HS-27A (cell line): ENCODE measurements at regions not wholly inside any gene's neighbourhood (a gene's known extent, or its start where the extent isn't known, plus 50 kb on each side); places are given as distances from the start of the nearest gene placed in this dataset.
"Not testable (repeated sequence)": the region's sequence is repeated elsewhere in the genome, so short reads cannot be mapped to it uniquely, and the experiment has no call there.

Experiments
- DNase-seq: peaks from one replicate; pipeline ENCODE4 v3.0.0-alpha.2; 2012; ENCODE audit warnings: low read depth, missing footprints

DNA sequence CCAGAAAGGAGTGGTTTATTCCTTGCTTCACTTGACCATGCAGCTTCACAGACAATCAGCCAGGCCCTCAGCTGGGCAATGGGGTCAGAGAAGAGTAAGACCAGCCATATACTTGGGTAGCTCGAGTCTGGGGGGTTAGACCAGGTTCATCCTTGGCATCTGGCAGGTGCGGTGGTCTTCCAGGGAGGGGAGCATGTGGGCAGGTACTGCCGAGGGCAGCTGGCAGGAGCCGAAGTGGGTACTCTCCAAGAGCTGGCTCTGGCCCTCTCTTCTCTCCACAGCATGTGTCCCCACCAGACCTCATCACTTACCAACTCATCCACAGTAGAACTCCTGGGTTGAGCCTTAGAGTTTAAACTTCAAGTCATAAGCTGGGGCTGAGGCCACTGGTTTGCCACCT, 156.8 kb downstream of the FOXD2 start:
- no peak for DNase-seq

DNA sequence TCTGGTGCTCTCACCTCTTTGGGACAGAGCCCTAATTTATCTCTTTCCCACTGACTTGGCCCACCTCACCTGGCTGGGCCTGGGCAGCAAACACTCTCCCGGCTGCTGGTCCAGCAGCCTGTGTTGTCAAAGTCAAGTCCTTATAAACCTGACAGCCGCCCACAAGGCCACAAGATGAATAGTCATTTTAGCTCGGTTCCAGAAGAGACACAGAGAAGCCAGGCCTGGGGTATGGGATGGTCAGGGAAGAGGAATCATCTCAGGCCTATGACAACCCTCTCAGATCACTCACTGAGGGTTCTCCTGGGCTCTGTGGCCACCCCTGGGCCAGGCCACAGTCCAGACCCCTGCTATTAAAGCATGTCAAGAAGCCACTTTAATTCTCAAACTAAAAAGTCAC, 158.5 kb downstream of the FOXD2 start:
- DNase-seq: no peak

DNA sequence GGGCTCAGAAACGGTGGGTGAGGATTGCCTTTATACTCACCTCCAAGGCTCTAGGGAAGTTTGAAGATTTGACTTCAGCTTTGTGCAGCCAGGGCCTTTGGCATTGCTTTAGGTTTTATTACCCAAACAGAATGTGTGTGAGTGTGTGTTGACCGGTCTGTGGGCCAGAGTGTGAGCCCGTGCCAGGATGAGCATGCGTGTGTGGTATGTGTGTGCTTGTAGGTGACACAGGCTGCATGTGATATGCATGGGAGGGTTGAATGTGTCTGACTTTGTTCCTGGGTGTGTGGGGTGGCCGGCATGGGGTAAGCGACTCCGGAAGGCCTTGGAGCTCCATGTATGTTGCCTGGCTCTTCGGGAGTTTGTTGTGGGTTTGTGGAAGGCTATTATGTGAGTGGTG, 160.5 kb downstream of the FOXD2 start:
- no peak for DNase-seq

DNA sequence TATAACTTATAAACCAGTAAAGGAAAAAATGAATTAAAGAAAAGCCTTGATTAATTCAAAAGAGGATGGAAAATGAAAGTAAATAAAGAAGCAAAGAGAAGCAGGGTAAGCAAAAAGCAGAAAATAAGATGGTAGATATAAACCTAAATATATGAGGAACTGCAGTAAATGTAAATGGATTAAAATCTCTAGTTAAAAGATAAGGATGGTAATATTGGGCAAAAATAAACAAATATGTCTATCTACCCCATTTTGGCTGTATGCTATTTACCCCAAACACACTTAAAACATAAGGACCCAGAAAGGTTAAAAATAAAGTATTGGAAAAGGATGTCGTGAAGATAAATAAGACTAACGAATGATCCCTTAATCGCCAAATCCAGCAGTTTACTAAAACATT, 161.9 kb downstream of the FOXD2 start:
- no peak for DNase-seq

DNA sequence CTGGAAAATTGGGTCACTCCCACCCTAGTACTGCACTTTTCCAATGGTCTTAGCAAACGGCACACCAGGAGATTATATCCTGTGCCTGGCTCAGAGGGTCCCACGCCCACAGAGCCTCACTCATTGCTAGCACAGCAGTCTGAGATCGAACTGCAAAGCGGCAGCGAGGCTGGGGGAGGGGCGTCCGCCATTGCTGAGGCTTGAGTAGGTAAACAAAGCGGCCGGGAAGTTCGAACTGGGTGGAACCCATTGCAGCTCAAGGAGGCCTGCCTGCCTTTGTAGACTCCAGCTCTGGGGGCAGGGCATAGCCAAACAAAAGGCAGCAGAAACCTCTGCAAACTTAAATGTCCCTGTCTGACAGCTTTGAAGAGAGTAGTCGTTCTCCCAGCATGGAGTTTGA, 164.6 kb downstream of the FOXD2 start:
- DNase-seq: not testable (repeated sequence)

DNA sequence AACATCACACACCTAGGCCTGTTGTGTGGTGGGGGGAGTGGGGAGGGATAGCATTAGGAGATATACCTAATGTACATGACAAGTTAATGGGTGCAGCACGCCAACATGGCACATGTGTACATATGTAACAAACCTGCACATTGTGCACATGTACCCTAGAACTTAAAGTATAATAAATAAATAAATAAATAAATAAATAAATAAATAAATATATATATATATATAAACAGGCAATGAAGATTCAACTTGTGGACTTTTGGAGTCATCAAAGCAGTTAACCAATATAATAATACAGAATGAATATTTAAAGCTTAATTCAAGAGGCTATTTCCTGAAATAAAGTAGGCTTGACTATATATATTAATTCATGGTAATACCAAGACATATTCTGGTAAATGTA, 167.0 kb downstream of the FOXD2 start:
- DNase-seq: not testable (repeated sequence)

DNA sequence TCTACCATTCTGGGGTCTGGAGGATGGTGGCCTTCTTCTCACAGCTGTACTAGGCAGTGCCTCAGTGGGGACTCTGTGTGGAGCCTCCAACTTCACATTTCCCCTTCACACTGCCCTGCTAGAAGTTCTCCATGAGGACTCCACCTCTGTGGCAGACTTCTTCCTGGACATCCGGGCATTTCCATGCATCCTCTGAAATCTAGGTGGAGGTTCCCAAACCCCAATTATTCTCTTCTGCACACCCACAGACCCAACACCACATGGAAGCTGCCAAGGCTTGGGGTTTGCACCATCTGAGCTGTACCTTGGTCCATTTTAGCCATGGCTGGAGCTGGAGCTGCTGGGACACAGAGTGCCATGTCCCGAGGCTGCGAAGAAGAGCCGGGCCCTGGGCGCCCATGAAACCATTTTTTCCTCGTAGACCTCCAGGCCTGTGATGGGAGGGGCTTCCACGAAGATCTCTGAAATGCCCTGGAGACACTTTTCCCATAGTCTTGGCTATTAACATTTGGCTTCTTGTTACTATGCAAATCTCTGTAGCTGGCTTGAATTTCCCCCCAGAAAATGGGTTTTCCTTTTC, 170.5 kb downstream of the FOXD2 start:
- DNase-seq: no peak

DNA sequence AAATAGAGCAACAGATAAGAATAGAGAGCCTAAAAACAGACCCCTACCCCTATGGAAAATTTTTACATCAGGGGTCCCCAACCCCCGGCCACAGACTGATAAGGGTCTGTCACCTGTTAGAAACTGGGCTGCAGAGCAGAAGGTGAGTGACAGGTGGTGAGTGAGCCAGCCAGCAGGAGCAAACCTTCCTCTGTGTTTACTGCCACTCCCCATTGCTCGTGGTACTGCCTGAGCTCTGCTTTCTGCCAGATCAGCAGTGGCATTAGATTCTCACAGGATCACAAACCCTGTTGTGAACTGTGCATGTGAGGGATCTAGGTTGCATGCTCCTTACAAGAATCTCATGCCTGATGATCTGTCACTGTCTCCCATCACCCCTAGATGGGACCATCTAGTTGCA, 174.1 kb downstream of the FOXD2 start:
- no peak for DNase-seq

DNA sequence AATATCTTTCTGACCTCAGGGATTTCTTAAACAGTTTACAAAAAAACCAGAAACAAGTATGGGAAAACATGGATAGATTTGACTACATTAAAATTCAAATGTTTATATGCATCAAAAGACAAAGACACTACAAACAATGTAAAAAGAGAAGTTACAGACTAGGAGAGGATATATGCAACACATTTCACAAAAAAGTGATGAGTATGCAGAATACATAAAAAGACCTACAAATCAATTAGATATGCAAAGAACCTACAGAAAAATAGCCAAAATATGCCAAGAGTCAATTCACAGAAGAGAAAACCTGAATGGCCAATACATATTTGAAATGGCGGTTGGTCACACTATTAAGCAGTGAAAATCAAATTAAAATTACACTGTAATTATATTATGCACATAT, 175.0 kb downstream of the FOXD2 start:
- DNase-seq: no peak

DNA sequence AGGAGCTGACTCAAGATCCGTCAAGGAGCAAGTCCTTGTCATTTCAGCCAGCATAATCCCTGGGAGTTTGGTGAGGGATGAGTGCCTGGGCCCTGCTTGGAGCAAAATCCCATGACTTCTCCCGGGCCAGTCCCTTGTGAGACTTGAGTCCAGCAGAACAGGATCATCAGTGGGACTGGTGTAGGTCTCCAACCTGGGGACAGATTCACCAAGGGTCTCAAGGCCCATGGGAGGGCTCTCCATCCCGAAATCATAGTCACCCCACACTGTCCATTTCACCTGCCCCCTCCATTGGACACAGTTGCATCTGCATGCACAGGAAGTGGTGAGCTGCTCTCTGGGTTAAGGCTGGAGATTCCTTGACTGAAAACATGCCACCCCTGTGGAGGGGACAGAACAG, 178.2 kb downstream of the FOXD2 start:
- DNase-seq: no peak

DNA sequence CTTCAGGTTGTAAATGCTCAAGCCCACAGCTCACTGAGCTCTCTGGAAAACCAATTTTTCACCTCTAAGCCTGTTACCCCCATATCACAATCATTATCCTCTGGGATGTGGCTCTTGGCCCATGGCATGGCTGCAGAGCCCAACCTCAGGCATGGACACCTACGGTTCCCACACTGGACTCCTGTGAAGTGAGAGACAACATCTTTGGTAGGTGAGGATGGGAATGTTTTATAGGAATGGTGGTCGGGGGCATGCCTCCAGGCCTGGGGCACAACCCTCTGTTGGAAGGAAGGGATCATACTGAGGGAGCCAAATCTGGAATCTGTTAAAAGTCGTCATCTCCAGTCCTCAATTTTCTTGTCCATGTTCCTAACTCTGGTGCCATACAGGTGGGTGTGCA, 179.1 kb downstream of the FOXD2 start:
- DNase-seq: no peak

DNA sequence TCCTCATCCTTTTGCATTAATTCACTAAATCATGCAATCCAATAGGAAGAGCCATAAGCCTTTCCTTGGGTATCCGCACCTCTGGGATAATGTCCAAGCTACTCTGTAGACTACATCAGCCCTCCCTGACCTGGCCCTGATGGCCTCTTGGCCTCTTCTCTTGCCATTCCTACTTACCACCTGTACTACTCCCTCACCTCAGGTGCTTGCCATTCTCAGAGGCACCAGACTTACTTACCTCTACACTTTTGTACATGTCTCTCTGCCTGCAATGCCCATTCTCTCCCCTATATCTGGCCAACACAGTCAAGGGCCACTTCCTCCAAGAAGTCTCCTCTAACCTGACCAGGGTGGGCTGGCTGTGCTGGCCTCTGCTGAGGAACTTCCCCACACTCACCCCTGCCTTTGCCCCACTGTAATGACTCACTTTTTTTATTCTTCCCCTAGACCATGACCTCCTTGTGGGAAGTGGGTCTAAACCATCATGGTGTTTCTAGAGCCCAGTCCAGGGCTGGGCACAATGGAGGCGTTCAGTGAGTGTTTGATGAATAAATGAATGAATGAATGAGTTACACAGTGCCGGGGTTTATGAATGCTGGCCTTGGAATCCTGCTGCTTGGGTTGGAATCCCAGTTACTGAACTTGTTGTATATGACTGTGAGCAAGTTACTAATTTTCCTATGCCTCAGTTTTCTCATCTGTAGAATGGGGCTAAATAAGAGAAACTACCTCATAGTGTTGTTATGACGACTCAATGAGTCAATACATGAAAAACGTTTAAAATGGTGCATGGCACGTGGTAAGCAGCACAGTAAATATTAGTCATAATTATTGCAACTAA, 179.8 kb downstream of the FOXD2 start:
- DNase-seq: no peak

DNA sequence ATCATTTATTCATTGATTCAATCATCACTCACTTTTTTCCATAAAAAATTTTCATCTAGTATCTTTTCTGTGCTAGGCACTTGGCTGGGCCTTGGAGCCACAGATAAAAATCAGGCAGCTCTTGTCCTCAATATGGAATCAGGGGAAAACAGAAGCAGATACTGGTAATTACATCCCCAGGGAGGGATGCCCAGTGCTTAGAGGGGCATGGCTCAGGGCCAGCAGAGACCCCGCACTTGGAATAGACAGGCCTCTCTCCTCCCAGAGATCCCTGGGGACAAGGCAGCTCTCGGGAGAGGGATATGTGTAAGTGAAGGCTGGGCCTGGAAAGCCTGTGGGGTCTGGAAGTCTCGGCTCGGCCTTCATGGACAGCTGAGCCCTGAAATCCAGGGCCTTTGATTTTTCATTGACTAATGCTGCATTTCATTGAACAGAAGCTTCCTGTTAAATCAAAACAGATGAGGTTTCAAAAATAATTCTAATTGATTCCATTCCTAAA, 180.4 kb downstream of the FOXD2 start:
- DNase-seq: no peak

DNA sequence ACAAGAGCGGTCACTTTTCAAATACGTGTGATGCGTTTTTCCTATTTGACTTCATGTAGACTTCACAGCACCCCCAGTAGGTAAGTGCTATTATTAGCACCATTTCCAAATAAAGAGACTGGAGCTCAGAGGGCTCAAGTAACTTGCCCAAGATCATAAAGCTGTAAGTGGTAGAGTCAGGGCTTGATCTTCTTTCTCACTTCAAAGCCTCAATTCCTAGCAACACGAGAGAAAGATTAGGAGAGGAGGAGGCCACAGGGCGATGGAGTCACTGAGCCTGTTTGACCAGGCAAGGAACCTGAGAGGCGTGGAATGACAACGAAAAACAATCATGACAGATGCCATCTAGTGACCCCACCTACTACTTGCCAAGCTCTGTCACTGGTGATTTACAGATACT, 181.0 kb downstream of the FOXD2 start:
- DNase-seq: no peak

DNA sequence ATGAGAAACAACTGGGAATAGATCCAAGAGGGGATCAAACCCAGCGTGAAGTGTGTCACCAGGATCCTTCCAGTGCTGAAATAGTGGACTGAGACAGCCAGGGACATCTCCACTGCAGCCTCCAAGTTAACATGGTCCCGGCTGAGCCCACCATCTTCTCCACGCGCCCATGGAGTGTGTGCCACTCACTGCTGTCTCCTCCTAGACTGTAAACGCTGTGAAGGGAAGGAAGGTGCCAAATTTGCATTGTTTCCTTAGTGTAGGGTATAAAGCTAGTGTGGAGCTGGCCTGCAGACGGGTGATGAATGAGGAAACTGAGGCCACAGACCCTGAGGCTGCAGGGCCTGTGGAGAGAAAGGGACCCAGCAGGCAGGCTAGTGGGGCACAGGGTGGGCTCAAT, 183.6 kb downstream of the FOXD2 start:
- DNase-seq: no peak

DNA sequence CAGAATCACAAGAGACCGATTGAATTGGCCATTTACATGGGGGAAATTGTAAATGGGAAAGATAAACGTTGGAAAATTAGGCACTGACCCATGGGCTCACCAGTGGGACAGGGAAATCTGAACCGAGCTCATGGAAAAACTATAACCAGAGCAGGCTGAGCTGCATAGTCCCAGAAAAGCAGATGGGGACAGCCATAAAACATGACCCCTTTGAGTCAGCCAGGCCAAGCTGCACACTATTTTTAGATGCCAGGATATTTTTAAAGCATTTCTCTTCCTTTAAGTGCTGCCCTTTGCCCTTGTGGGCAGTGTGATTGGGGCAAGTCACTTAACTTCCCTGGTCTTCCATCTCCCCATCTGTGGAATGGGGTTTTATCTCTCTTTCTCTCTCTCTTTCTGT, 184.1 kb downstream of the FOXD2 start:
- DNase-seq: no peak

DNA sequence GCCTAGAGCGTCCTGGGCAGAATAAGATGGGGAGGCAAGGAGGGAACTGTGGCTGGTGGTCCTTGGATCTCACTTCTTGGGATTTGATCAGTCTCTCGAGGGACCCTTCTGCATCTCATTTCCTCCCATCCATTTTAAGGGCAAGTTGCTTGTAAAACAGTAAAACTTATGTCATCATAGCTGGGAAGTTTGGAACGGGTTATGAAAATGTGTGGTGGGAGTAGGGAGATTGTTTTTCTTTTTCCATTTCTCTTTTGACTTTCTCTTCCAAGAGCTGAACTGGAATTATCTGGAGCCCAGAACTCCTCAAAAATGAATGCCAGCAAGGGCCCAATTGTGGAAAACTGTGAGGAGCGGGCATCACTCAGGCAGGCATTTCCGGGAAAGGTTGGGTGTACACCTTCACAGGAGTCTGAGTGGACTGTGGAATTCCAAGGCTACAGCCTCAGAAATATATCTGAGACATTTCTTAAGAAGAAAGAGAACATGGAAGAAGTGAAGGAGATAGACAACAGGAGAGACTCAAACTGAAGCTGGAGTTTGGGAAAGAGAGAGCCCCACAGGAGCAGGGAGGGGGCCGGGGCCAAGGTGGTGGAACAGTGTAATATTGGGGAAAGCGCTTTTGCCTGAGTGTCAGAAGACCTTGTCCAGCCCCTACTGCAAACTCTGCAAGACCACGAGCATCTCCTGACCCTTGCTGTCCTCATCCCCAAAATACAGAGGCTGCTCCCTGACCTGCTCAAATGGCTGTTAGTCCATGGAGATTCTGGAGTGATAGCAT, 185.1 kb downstream of the FOXD2 start:
- no peak for DNase-seq

DNA sequence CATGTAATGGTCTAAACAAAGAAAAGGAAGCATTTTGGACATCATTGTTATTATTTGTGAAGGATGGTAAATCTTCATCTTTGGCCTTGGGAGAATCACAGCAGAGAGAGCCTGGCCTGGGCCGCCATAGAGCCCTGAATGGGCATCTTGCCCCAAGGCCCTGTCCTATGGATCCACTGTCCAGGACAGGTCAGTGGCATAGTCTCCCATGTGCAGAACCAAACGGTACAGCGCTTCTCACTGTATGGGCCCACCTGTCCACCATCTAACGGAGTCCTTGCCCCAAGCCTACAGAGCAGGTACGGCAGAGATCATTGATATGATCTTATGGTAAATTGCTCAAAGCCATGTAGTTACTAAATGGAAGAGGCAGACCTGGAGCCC, 185.7 kb downstream of the FOXD2 start:
- no peak for DNase-seq

DNA sequence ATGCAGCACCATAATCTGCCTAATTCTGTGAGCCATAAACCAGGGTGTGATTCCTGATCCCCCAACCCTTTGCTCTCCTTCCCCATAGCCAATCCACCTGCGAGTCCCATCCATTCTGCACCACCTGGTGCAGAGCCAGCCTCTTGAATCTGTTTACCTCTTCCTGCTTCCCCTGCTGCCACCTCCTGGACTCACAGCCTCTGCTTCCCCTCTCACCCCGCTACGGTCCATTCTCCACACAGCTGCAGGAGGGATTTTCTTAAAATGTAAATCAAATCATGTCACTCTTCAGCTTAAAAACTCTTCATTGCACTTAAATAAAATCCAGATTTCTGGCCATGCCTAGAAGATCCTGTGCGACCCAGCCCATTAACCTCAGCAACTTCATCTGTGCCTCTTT, 186.7 kb downstream of the FOXD2 start:
- no peak for DNase-seq

DNA sequence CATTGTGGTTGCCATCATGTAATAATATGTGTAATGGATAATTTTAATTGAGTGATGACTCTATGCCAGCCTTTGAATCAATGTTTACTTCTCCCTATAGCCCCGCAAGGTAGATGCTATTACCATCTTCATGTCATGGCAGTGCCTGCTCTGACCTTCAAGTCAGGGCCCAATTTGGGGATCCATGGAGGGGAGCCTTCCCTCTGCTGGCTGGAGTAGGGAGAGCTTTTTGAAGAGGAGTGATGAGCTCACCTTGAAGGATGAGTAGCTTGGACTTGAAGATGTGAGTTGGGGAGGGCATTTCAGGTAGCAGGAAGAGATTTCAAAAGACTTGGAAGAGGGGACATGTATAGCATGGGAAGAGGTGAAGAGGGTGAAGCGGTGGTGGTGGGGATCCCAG, 189.2 kb downstream of the FOXD2 start:
- DNase-seq: no peak

DNA sequence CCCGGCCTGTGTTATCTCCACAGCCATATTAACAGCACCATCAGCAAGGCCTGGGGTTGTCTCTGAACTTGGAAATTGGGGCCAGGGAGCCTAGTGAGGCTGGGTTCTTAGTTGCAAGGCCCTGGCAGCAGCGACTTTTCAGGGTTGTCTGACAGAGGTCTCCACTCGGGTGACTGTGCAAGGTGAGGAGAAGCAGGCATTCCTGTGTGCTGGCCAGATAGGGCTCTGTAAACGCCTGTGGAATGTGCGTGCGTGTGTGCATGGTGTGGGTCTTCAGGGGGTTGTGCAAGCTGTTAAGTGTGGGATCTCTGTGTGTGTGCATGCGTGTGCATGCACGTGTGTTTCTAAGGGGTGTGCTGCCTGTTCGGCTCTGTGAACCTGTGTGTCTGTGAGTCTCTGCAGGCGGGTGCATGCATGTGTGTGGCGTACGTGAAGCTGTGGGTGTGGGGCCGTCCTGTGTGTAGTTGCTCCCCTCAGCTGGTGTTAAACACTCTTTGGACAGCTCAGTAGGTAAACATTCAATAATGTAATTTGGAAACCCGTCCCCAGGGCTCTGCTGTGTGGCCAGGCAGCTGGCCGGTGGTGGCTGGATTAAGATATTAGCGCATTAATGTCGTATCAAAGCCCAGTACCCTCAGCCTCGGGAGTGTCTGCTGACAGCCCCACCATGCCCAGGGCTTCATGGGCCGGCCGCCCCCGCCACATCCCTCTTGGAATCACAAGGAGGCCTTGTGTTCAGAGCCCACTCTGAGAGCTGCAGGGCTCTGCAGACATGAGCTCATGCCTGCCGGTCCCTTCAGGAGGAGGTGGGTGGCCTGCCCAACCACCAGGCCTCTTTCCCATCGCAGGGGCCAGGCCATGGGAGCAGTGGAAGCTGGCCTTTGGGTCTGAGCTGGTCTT, 189.9 kb downstream of the FOXD2 start:
- DNase-seq: no peak

DNA sequence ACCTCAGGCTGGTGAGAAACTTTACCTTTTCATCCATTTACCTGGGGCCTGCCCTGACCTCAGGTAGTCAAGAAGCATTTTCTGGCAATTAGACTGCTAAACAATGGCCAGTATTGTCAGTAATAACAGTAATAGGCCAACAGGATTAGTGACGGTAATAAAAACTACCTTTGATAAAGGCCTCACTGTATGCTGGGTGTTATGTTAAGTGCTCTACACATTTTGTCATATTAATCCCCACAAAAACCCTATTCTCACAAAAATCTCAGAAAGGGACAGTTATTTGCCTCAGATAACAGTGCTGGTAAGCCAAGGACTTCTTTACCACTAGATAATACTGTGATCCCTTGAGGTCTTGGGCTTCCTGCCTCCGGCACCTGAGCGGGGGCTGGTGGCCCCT, 191.4 kb downstream of the FOXD2 start:
- no peak for DNase-seq
